CD4-positive, alpha-beta memory T cell (primary cell): ENCODE measurements at regions not wholly inside any gene's neighbourhood (a gene's known extent, or its start where the extent isn't known, plus 50 kb on each side); places are given as distances from the start of the nearest gene placed in this dataset.

ENCODE experiments used
- CTCF ChIA-PET: fragments of 350-600 bp; sonication (Branson Sonifier 250); formaldehyde crosslinking; loops from one replicate; lab custom pipeline; 2021; ENCODE audit warnings: inconsistent platforms; ENCODE audit not compliant: partially characterized antibody; lab: Charles Lee
- POLR2A ChIA-PET: fragments of 350-600 bp; sonication (Branson Sonifier 250); formaldehyde crosslinking; loops from one replicate; lab custom pipeline; 2021; ENCODE audit not compliant: partially characterized antibody; lab: Charles Lee
- DNase-seq, 5 donors: peaks; one replicate each; pipeline versions ENCODE4 v3.0.0 to v3.0.0-alpha.2; 2020 to 2022; ENCODE audit warnings: mixed read lengths in 1 of 5
- H3K27ac ChIP-seq: one replicate; pipeline ENCODE4 v1.7.0; 2013; ENCODE audit warnings: low read depth, low read length
- H3K27me3 ChIP-seq: 2 replicates; pipeline ENCODE4 v1.7.0; 2013; ENCODE audit warnings: mild to moderate bottlenecking, low read length, moderate library complexity; ENCODE audit not compliant: insufficient read depth
- H3K36me3 ChIP-seq: 2 replicates; pipeline ENCODE4 v1.7.0; 2013; ENCODE audit warnings: mild to moderate bottlenecking, low read length, moderate library complexity; ENCODE audit not compliant: insufficient read depth
- H3K4me1 ChIP-seq: 2 replicates; pipeline ENCODE4 v1.7.0; 2013; ENCODE audit warnings: mild to moderate bottlenecking, low read length, moderate library complexity; ENCODE audit not compliant: insufficient read depth
- H3K4me3 ChIP-seq, 2 donors: one replicate each; pipeline ENCODE4 v1.7.0; 2013; ENCODE audit warnings: low read length in 2 of 2, mild to moderate bottlenecking in 1 of 2
- H3K9me3 ChIP-seq, 2 donors: one replicate each; pipeline ENCODE4 v1.7.0; 2013; ENCODE audit warnings: low read length in 2 of 2, control low read depth in 1 of 2; ENCODE audit not compliant: control insufficient read depth in 1 of 2
- H3K27ac Mint-ChIP-seq, 7 donors: one replicate each; pipeline ENCODE4 v1.8.0; 2020 to 2021; ENCODE audit warnings: mixed read lengths in 7 of 7, mild to moderate bottlenecking in 6 of 7, inconsistent platforms in 3 of 7, moderate library complexity in 3 of 7
- H3K27me3 Mint-ChIP-seq, 2 donors: one replicate each; pipeline ENCODE4 v1.8.0; 2020 to 2021; ENCODE audit warnings: mixed read lengths in 2 of 2
- H3K36me3 Mint-ChIP-seq, 2 donors: one replicate each; pipeline ENCODE4 v1.8.0; 2020 to 2021; ENCODE audit warnings: mixed read lengths in 2 of 2, inconsistent platforms in 1 of 2, mild to moderate bottlenecking in 1 of 2
- H3K4me1 Mint-ChIP-seq, 4 donors: one replicate each; pipeline ENCODE4 v1.8.0; 2020 to 2021; ENCODE audit warnings: mixed read lengths in 4 of 4, mild to moderate bottlenecking in 1 of 4
- H3K4me3 Mint-ChIP-seq, 8 donors: one replicate each; pipeline ENCODE4 v1.8.0; 2020 to 2021; ENCODE audit warnings: mixed read lengths in 8 of 8, mild to moderate bottlenecking in 7 of 8, moderate library complexity in 6 of 8, inconsistent platforms in 3 of 8
- H3K9me3 Mint-ChIP-seq, 8 donors: one replicate each; pipeline ENCODE4 v1.8.0; 2020 to 2021; ENCODE audit warnings: mixed read lengths in 8 of 8, mild to moderate bottlenecking in 5 of 8, inconsistent platforms in 3 of 8, moderate library complexity in 1 of 8
- intact Hi-C: fragments of 100-400 bp; cut with micrococcal nuclease; formaldehyde crosslinking; loops from one replicate; pipeline ENCODE4 v1.15.1; 2023

GRCh38 chr11:115751243-115752015 lies 247.2 kb upstream of the CADM1 start:
- Histone ChIP-seq H3K4me3 (no peak overlapping the region), H3K9me3 (no peaks in the 10 kb centered on the region), H3K4me1 (no peaks in the 10 kb centered on the region), H3K36me3 (no peaks in the 10 kb centered on the region), H3K27ac (no peak overlapping the region), H3K27me3 (no peaks in the 10 kb centered on the region)
- Mint-ChIP-seq H3K4me1 (no peaks in the 10 kb centered on the region), H3K27me3 (peaks cover 3 to 6% of the 10 kb centered on the region in 2 donors), H3K36me3 (no peaks in the 10 kb centered on the region), H3K9me3 (peaks cover 0 to 9% (median 4%) of the 10 kb centered on the region in 8 donors), H3K27ac (no peak overlapping the region), H3K4me3 (no peak overlapping the region)
- POLR2A ChIA-PET: no interaction called here
- CTCF ChIA-PET: no interaction called here
- DNase-seq: no peak
- intact Hi-C loops: no loop called here

- Histone ChIP-seq H3K27me3 (no peaks in the 10 kb centered on the region), H3K9me3 (no peaks in the 10 kb centered on the region), H3K36me3 (no peaks in the 10 kb centered on the region), H3K4me3 (no peak overlapping the region), H3K27ac (no peak overlapping the region), H3K4me1 (no peaks in the 10 kb centered on the region)
- Mint-ChIP-seq H3K36me3 (no peaks in the 10 kb centered on the region), H3K4me1 (no peaks in the 10 kb centered on the region), H3K4me3 (no peak overlapping the region), H3K9me3 (peaks cover 0 to 7% (median 3%) of the 10 kb centered on the region in 8 donors), H3K27me3 (peaks cover 3 to 5% of the 10 kb centered on the region in 2 donors), H3K27ac (no peak overlapping the region)
- CTCF ChIA-PET: no interaction called here
- DNase-seq: no peak
- intact Hi-C loops: no loop called here
- POLR2A ChIA-PET: no interaction called here
Measured at GRCh38 chr11:115745610-115746512, 241.6 kb upstream of the CADM1 start.

- H3K4me3 ChIP-seq: no peak overlapping the region
- no peaks in the 10 kb centered on the region for H3K4me1 ChIP-seq
- H3K4me3 Mint-ChIP-seq: no peak overlapping the region
- no peaks in the 10 kb centered on the region for H3K9me3 ChIP-seq
- no peak overlapping the region for H3K27ac Mint-ChIP-seq
- H3K9me3 Mint-ChIP-seq: peaks cover 0 to 7% (median 1%) of the 10 kb centered on the region in 8 donors
- no peaks in the 10 kb centered on the region for H3K27me3 ChIP-seq
- peaks cover 0 to 3% of the 10 kb centered on the region in 2 donors for H3K27me3 Mint-ChIP-seq
- H3K4me1 Mint-ChIP-seq: no peaks in the 10 kb centered on the region
- POLR2A ChIA-PET: no interaction called here
- CTCF ChIA-PET: no interaction called here
- no peaks in the 10 kb centered on the region for H3K36me3 ChIP-seq
- no peak overlapping the region for H3K27ac ChIP-seq
- no peaks in the 10 kb centered on the region for H3K36me3 Mint-ChIP-seq
- intact Hi-C loops: no loop called here
- no peak for DNase-seq
Measured at GRCh38 chr11:115745066-115745465, 240.9 kb upstream of the CADM1 start.

GRCh38 chr11:115743719-115744118 lies 239.5 kb upstream of the CADM1 start:
- intact Hi-C loops: no loop called here
- peaks cover 0 to 4% (median 0%) of the 10 kb centered on the region in 8 donors for H3K9me3 Mint-ChIP-seq
- H3K27me3 Mint-ChIP-seq: peaks cover 0 to 3% of the 10 kb centered on the region in 2 donors
- no peaks in the 10 kb centered on the region for H3K36me3 Mint-ChIP-seq
- ChIA-PET POLR2A (no interaction called here), CTCF (no interaction called here)
- Histone ChIP-seq H3K27me3 (no peaks in the 10 kb centered on the region), H3K27ac (no peak overlapping the region), H3K4me3 (no peak overlapping the region), H3K36me3 (no peaks in the 10 kb centered on the region), H3K4me1 (no peaks in the 10 kb centered on the region), H3K9me3 (no peaks in the 10 kb centered on the region)
- H3K4me1 Mint-ChIP-seq: no peaks in the 10 kb centered on the region
- DNase-seq: no peak
- H3K27ac Mint-ChIP-seq: no peak overlapping the region
- H3K4me3 Mint-ChIP-seq: no peak overlapping the region

- intact Hi-C loops: no loop called here
- ChIA-PET CTCF (no interaction called here), POLR2A (no interaction called here)
- no peak overlapping the region for H3K27ac ChIP-seq
- H3K9me3 ChIP-seq: no peaks in the 10 kb centered on the region
- no peaks in the 10 kb centered on the region for H3K27me3 Mint-ChIP-seq
- H3K9me3 Mint-ChIP-seq: no peaks in the 10 kb centered on the region
- no peaks in the 10 kb centered on the region for H3K4me1 ChIP-seq
- H3K27me3 ChIP-seq: no peaks in the 10 kb centered on the region
- DNase-seq: no peak
- no peak overlapping the region for H3K4me3 ChIP-seq
- no peaks in the 10 kb centered on the region for H3K36me3 ChIP-seq
- H3K4me1 Mint-ChIP-seq: no peaks in the 10 kb centered on the region
- no peak overlapping the region for H3K27ac Mint-ChIP-seq
- no peak overlapping the region for H3K4me3 Mint-ChIP-seq
- no peaks in the 10 kb centered on the region for H3K36me3 Mint-ChIP-seq
Measured at GRCh38 chr11:115741376-115742107, 237.3 kb upstream of the CADM1 start.

GRCh38 chr11:115740324-115740723 lies 236.1 kb upstream of the CADM1 start:
- Mint-ChIP-seq H3K4me1 (no peaks in the 10 kb centered on the region), H3K27ac (no peak overlapping the region), H3K27me3 (no peaks in the 10 kb centered on the region), H3K36me3 (no peaks in the 10 kb centered on the region), H3K9me3 (peaks cover 0 to 3% (median 0%) of the 10 kb centered on the region in 8 donors), H3K4me3 (no peak overlapping the region)
- no peaks in the 10 kb centered on the region for H3K4me1 ChIP-seq
- H3K4me3 ChIP-seq: no peak overlapping the region
- no peaks in the 10 kb centered on the region for H3K36me3 ChIP-seq
- no peaks in the 10 kb centered on the region for H3K27me3 ChIP-seq
- intact Hi-C loops: no loop called here
- H3K27ac ChIP-seq: no peak overlapping the region
- H3K9me3 ChIP-seq: no peaks in the 10 kb centered on the region
- CTCF ChIA-PET: no interaction called here
- DNase-seq: no peak
- POLR2A ChIA-PET: no interaction called here

- no peaks in the 10 kb centered on the region for H3K27me3 Mint-ChIP-seq
- CTCF ChIA-PET: no interaction called here
- intact Hi-C loops: no loop called here
- no peak overlapping the region for H3K4me3 ChIP-seq
- peaks cover 0 to 3% (median 0%) of the 10 kb centered on the region in 8 donors for H3K9me3 Mint-ChIP-seq
- H3K9me3 ChIP-seq: no peaks in the 10 kb centered on the region
- H3K36me3 Mint-ChIP-seq: no peaks in the 10 kb centered on the region
- POLR2A ChIA-PET: no interaction called here
- H3K36me3 ChIP-seq: no peaks in the 10 kb centered on the region
- no peak overlapping the region for H3K27ac ChIP-seq
- H3K27me3 ChIP-seq: no peaks in the 10 kb centered on the region
- no peaks in the 10 kb centered on the region for H3K4me1 ChIP-seq
- no peaks in the 10 kb centered on the region for H3K4me1 Mint-ChIP-seq
- DNase-seq: no peak
- H3K27ac Mint-ChIP-seq: no peak overlapping the region
- no peak overlapping the region for H3K4me3 Mint-ChIP-seq
Measured at GRCh38 chr11:115739878-115740277, 235.7 kb upstream of the CADM1 start.
